ENCODE measurements at regions not wholly inside any gene's neighbourhood (a gene's known extent, or its start where the extent isn't known, plus 50 kb on each side); places are given as distances from the start of the nearest gene placed in this dataset.

- Mint-ChIP-seq H3K27ac (no peak overlapping the region), H3K4me3 (no peak overlapping the region), H3K9me3 (peaks cover 5% of the 10 kb centered on the region), H3K27me3 (ENCODE audit: insufficient read depth) (no peaks in the 10 kb centered on the region), H3K4me1 (no peaks in the 10 kb centered on the region), H3K36me3 (ENCODE audit: low read depth) (no peaks in the 10 kb centered on the region)
- Histone ChIP-seq H3K4me1 (ENCODE audit: control insufficient read depth, insufficient read depth, low read length) (no peaks in the 10 kb centered on the region), H3K27ac (ENCODE audit: low read depth, low read length) (no peak overlapping the region), H3K9ac (ENCODE audit: extremely low read depth, low read length, poor library complexity, severe bottlenecking) (no peak overlapping the region), H3K4me3 (ENCODE audit: low read length) (no peak overlapping the region), H3K27me3 (ENCODE audit: control insufficient read depth, insufficient read depth, low read length, poor library complexity, severe bottlenecking) (no peaks in the 10 kb centered on the region), H3K9me3 (ENCODE audit: control insufficient read depth, low read length) (no peaks in the 10 kb centered on the region), H3K36me3 (ENCODE audit: control insufficient read depth, insufficient read depth, low read length) (no peaks in the 10 kb centered on the region)
- no peak for TF ChIP-seq CTCF (conservative IDR thresholded peaks at IDR 0.05)
- 68 to 100% methylated on average over 1 of the region's 1 CpG for WGBS, 2 experiments (ENCODE audit: insufficient coverage in 1 of 2, insufficient read length in 1 of 2)
- DNase-seq, result no peak
Measured at GRCh38 chr9:24096756-24097155, 270.7 kb upstream of the ELAVL2 start.

GRCh38 chr9:24095246-24095645, 269.2 kb upstream of the ELAVL2 start:
- no peaks in the 10 kb centered on the region for H3K4me1 ChIP-seq (ENCODE audit: control insufficient read depth, insufficient read depth, low read length)
- TF ChIP-seq CTCF (conservative IDR thresholded peaks at IDR 0.05), result no peak
- peaks cover 5% of the 10 kb centered on the region for H3K9me3 Mint-ChIP-seq
- no peak overlapping the region for H3K27ac ChIP-seq (ENCODE audit: low read depth, low read length)
- H3K4me3 Mint-ChIP-seq, result no peak overlapping the region
- no peaks in the 10 kb centered on the region for H3K36me3 Mint-ChIP-seq (ENCODE audit: low read depth)
- H3K9ac ChIP-seq (ENCODE audit: extremely low read depth, low read length, poor library complexity, severe bottlenecking), result no peak overlapping the region
- no peak for DNase-seq
- H3K4me1 Mint-ChIP-seq, result no peaks in the 10 kb centered on the region
- WGBS, 2 experiments (ENCODE audit: insufficient coverage in 1 of 2, insufficient read length in 1 of 2), result 67 to 79% methylated on average over 1 to 2 of the region's 2 CpGs
- no peak overlapping the region for H3K4me3 ChIP-seq (ENCODE audit: low read length)
- no peaks in the 10 kb centered on the region for H3K27me3 ChIP-seq (ENCODE audit: control insufficient read depth, insufficient read depth, low read length, poor library complexity, severe bottlenecking)
- no peaks in the 10 kb centered on the region for H3K9me3 ChIP-seq (ENCODE audit: control insufficient read depth, low read length)
- H3K27ac Mint-ChIP-seq, result no peak overlapping the region
- no peaks in the 10 kb centered on the region for H3K36me3 ChIP-seq (ENCODE audit: control insufficient read depth, insufficient read depth, low read length)
- H3K27me3 Mint-ChIP-seq (ENCODE audit: insufficient read depth), result no peaks in the 10 kb centered on the region

GRCh38 chr9:24090566-24090965, 264.5 kb upstream of the ELAVL2 start:
- peak; percentile 40 for TF ChIP-seq CTCF (conservative IDR thresholded peaks at IDR 0.05)
- Mint-ChIP-seq H3K4me1 (no peaks in the 10 kb centered on the region), H3K4me3 (no peak overlapping the region), H3K9me3 (peaks cover 10% of the 10 kb centered on the region), H3K27ac (no peak overlapping the region), H3K27me3 (ENCODE audit: insufficient read depth) (no peaks in the 10 kb centered on the region), H3K36me3 (ENCODE audit: low read depth) (no peaks in the 10 kb centered on the region)
- no peaks in the 10 kb centered on the region for H3K4me1 ChIP-seq (ENCODE audit: control insufficient read depth, insufficient read depth, low read length)
- WGBS, 2 experiments (ENCODE audit: insufficient coverage in 1 of 2, insufficient read length in 1 of 2), result 88 to 91% methylated on average over 6 of the region's 6 CpGs
- no peak overlapping the region for H3K9ac ChIP-seq (ENCODE audit: extremely low read depth, low read length, poor library complexity, severe bottlenecking)
- H3K4me3 ChIP-seq (ENCODE audit: low read length), result no peak overlapping the region
- H3K36me3 ChIP-seq (ENCODE audit: control insufficient read depth, insufficient read depth, low read length), result no peaks in the 10 kb centered on the region
- no peaks in the 10 kb centered on the region for H3K9me3 ChIP-seq (ENCODE audit: control insufficient read depth, low read length)
- H3K27ac ChIP-seq (ENCODE audit: low read depth, low read length), result no peak overlapping the region
- no peak for DNase-seq
- H3K27me3 ChIP-seq (ENCODE audit: control insufficient read depth, insufficient read depth, low read length, poor library complexity, severe bottlenecking), result no peaks in the 10 kb centered on the region
